Glutamatergic neuron (in vitro differentiated cells): ENCODE measurements at regions not wholly inside any gene's neighbourhood (a gene's known extent, or its start where the extent isn't known, plus 50 kb on each side); places are given as distances from the start of the nearest gene placed in this dataset.
"Not testable (repeated sequence)": the region's sequence is repeated elsewhere in the genome, so short reads cannot be mapped to it uniquely, and the experiment has no call there.

ENCODE experiments used
- DNase-seq: peaks from one replicate; pipeline ENCODE4 v3.0.0; 2022
- H3K27ac Mint-ChIP-seq: one replicate; pipeline ENCODE4 v1.8.0; 2020; ENCODE audit warnings: mild to moderate bottlenecking, mixed read lengths, inconsistent platforms; ENCODE audit not compliant: unreplicated experiment
- H3K27me3 Mint-ChIP-seq: one replicate; pipeline ENCODE4 v1.8.0; 2020; ENCODE audit warnings: mild to moderate bottlenecking, moderate library complexity, mixed read lengths, inconsistent platforms; ENCODE audit not compliant: unreplicated experiment
- H3K36me3 Mint-ChIP-seq: one replicate; pipeline ENCODE4 v1.8.0; 2020; ENCODE audit warnings: mild to moderate bottlenecking, mixed read lengths, inconsistent platforms; ENCODE audit not compliant: unreplicated experiment
- H3K4me1 Mint-ChIP-seq: one replicate; pipeline ENCODE4 v1.8.0; 2020; ENCODE audit warnings: mild to moderate bottlenecking, low read depth, mixed read lengths, inconsistent platforms; ENCODE audit not compliant: unreplicated experiment
- H3K4me3 Mint-ChIP-seq: one replicate; pipeline ENCODE4 v1.8.0; 2020; ENCODE audit warnings: mild to moderate bottlenecking, mixed read lengths, inconsistent platforms; ENCODE audit not compliant: unreplicated experiment
- H3K9me3 Mint-ChIP-seq: one replicate; pipeline ENCODE4 v1.8.0; 2020; ENCODE audit warnings: mild to moderate bottlenecking, moderate library complexity, mixed read lengths, inconsistent platforms; ENCODE audit not compliant: unreplicated experiment
- TF ChIP-seq, protein P1 (sequence below): fragments of 200-600 bp; sonication (generic); IDR thresholded peaks from one replicate; pipeline ENCODE4 v1.5.0; 2021; ENCODE audit not compliant: partially characterized antibody, unreplicated experiment

DNA sequence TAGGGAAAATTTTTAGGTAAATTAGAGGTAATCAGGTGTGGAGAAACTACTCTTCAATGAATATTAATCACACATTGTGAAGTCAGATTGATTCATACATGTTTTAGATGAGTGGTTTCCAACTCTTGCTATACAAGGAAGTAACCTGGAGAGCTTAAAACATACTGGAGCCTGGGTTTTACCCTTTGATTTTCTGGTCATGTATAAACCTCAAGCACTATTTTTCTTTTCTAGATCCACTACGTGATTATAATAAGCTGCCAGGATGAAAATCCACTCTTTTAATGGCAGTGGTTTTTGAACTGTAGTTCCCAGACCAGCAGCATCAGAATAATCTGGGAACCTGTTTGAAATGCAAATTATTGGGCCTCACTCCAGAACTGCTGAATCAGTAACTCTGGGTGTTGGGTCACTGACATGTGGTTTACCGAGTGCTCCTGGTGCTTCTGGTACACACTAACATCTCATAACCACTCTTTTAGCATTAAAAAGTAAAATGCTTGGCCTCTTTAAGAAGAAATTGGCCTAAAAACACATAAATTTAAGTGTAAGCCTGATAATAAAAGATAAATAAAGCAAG lies 63.4 kb downstream of the DCAF12L1 start:
- no peaks in the 10 kb centered on the region for H3K4me1 Mint-ChIP-seq
- no peaks in the 10 kb centered on the region for H3K27me3 Mint-ChIP-seq
- H3K27ac Mint-ChIP-seq = no peak overlapping the region
- DNase-seq = no peak
- H3K36me3 Mint-ChIP-seq = no peaks in the 10 kb centered on the region
- TF ChIP-seq, protein P1, sequence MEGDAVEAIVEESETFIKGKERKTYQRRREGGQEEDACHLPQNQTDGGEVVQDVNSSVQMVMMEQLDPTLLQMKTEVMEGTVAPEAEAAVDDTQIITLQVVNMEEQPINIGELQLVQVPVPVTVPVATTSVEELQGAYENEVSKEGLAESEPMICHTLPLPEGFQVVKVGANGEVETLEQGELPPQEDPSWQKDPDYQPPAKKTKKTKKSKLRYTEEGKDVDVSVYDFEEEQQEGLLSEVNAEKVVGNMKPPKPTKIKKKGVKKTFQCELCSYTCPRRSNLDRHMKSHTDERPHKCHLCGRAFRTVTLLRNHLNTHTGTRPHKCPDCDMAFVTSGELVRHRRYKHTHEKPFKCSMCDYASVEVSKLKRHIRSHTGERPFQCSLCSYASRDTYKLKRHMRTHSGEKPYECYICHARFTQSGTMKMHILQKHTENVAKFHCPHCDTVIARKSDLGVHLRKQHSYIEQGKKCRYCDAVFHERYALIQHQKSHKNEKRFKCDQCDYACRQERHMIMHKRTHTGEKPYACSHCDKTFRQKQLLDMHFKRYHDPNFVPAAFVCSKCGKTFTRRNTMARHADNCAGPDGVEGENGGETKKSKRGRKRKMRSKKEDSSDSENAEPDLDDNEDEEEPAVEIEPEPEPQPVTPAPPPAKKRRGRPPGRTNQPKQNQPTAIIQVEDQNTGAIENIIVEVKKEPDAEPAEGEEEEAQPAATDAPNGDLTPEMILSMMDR = no peak
- no peak overlapping the region for H3K4me3 Mint-ChIP-seq
- H3K9me3 Mint-ChIP-seq = no peaks in the 10 kb centered on the region

DNA sequence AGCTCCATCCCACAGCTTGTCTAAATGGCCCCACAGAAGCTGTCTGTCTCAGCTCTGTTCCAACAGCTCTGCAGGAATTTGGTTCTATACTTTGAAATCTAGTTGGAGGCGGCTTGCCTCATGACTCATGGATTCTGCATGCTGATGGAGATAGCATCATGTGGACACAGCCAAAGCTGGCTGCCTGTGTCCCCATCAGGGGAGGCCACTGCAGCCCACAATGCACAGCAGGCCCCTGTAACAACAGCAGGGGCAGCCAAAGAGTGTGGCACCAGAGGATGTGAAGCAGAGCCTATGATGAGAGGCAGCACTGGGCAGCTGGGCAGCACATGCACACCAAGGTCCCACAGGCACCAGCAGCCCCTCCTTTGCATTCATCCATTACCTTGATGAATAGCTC lies 67.2 kb downstream of the DCAF12L1 start:
- no peak overlapping the region for H3K27ac Mint-ChIP-seq
- TF ChIP-seq, protein P1 = no peak
- H3K27me3 Mint-ChIP-seq = no peaks in the 10 kb centered on the region
- no peaks in the 10 kb centered on the region for H3K36me3 Mint-ChIP-seq
- H3K4me3 Mint-ChIP-seq = no peak overlapping the region
- no peak for DNase-seq
- no peaks in the 10 kb centered on the region for H3K9me3 Mint-ChIP-seq
- H3K4me1 Mint-ChIP-seq = no peaks in the 10 kb centered on the region

DNA sequence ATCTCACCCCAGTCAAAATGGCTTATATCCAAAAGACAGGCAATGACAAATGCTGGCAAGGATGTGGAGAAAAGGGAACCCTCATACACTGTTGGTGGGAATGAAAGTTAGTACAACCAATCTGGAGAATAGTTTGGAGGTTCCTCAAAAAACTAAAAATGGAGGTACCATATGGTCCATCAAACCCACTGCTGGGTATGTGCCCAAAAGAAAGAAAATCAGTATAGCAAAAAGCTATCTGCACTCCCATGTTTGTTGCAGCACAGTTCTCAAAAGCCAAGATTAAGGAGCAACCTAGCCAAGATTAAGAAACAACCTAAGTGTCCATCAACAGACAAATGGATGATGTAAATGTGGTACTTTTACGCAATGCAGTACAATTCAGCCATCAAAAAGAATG lies 70.7 kb downstream of the DCAF12L1 start:
- no peak overlapping the region for H3K4me3 Mint-ChIP-seq
- H3K36me3 Mint-ChIP-seq = no peaks in the 10 kb centered on the region
- H3K27ac Mint-ChIP-seq = no peak overlapping the region
- H3K27me3 Mint-ChIP-seq = no peaks in the 10 kb centered on the region
- TF ChIP-seq, protein P1 = no peak
- DNase-seq = no peak
- H3K9me3 Mint-ChIP-seq = no peaks in the 10 kb centered on the region
- H3K4me1 Mint-ChIP-seq = no peaks in the 10 kb centered on the region

DNA sequence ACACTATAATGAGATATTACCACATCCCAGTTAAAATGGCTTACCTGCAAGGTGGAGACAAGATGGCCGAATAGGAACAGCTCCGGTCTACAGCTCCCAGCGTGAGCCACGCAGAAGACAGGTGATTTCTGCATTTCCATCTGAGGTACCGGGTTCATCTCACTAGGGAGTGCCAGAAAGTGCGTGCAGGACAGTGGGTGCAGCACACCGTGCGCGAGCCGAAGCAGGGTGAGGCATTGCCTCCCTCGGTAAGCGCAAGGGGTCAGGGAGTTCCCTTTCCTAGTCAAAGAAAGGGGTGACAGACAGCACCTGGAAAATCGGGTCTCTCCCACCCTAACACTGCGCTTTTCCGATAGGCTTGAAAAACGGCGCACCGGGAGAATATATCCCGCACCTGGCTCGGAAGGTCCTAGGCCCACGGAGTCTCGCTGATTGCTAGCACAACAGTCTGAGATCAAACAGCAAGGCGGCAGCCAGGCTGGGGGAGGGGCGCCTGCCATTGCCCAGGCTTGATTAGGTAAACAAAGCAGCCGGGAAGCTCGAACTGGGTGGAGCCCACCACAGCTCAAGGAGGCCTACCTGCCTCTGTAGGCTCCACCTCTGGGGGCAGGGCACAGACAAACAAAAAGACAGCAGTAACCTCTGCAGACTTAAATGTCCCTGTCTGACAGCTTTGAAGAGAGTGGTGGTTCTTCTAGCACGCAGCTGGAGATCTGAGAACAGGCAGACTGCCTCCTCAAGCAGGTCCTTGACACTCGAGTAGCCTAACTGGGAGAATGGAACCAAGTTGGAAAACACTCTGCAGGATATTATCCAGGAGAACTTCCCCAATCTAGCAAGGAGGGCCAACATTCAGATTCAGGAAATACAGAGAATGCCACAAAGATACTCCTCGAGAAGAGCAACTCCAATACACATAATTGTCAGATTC lies 92.5 kb downstream of the DCAF12L1 start:
- not testable (repeated sequence) for H3K36me3 Mint-ChIP-seq, H3K27me3 Mint-ChIP-seq, H3K9me3 Mint-ChIP-seq, H3K4me1 Mint-ChIP-seq
- Mint-ChIP-seq H3K4me3 (peak overlapping the region; percentile 82), H3K27ac (peak overlapping the region; percentile 90)
- peak; percentile 36 for DNase-seq

DNA sequence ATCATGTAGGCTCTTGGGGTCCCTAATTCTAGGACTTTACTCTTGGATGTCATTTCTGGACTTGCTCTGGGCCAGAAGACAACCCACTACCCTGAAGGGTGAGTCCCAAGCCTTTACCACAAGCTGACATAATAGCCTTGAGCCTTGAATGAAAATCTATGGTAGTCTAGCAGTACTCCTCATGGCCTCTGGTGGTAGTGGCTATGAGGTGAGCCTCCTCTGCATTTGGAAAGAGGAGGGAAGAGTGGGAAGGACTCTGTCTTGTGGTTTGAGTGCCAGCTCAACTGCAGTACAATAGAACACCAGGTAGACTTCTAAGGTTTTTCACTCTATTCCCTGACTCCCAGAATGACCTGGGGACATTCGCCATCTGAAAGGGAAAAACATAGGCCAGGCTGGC lies 96.5 kb downstream of the DCAF12L1 start:
- Mint-ChIP-seq H3K9me3 (peaks cover 1% of the 10 kb centered on the region), H3K27ac (no peak overlapping the region), H3K27me3 (peaks cover 1% of the 10 kb centered on the region), H3K36me3 (no peaks in the 10 kb centered on the region), H3K4me1 (no peaks in the 10 kb centered on the region), H3K4me3 (no peak overlapping the region)
- DNase-seq = no peak
- TF ChIP-seq, protein P1 = no peak
